ENCODE measurements at regions not wholly inside any gene's neighbourhood (a gene's known extent, or its start where the extent isn't known, plus 50 kb on each side); places are given as distances from the start of the nearest gene placed in this dataset.
"Not testable (repeated sequence)": the region's sequence is repeated elsewhere in the genome, so short reads cannot be mapped to it uniquely, and the experiment has no call there.

GRCh38 chr2:105478670-105479069, 79.8 kb upstream of the FHL2 start:
- no peak for TF ChIP-seq CTCF (conservative IDR thresholded peaks at IDR 0.05)
- WGBS, 2 experiments (ENCODE audit: insufficient coverage in 1 of 2, insufficient read length in 1 of 2): 80 to 91% methylated on average over 1 to 2 of the region's 2 CpGs
- H3K27ac ChIP-seq (ENCODE audit: low read depth, low read length): no peak overlapping the region

GRCh38 chr2:105477050-105477620, 78.3 kb upstream of the FHL2 start:
- H3K36me3 Mint-ChIP-seq (ENCODE audit: low read depth); H3K9ac ChIP-seq (ENCODE audit: extremely low read depth, low read length, poor library complexity, severe bottlenecking); H3K27ac Mint-ChIP-seq; H3K36me3 ChIP-seq (ENCODE audit: control insufficient read depth, insufficient read depth, low read length); H3K4me1 ChIP-seq (ENCODE audit: control insufficient read depth, insufficient read depth, low read length); H3K9me3 ChIP-seq (ENCODE audit: control insufficient read depth, low read length); H3K4me3 ChIP-seq (ENCODE audit: low read length); DNase-seq; H3K4me1 Mint-ChIP-seq; H3K27ac ChIP-seq (ENCODE audit: low read depth, low read length); H3K27me3 Mint-ChIP-seq (ENCODE audit: insufficient read depth); H3K27me3 ChIP-seq (ENCODE audit: control insufficient read depth, insufficient read depth, low read length, poor library complexity, severe bottlenecking); H3K4me3 Mint-ChIP-seq; H3K9me3 Mint-ChIP-seq: not testable (repeated sequence)
- WGBS, 2 experiments (ENCODE audit: insufficient coverage in 1 of 2, insufficient read length in 1 of 2): 94 to 96% methylated on average over 7 to 10 of the region's 10 CpGs

More at GRCh38 chr2:105478670-105479069, 79.8 kb upstream of the FHL2 start:
- no peak overlapping the region for H3K4me3 Mint-ChIP-seq
- no peak overlapping the region for H3K27ac Mint-ChIP-seq
- no peaks in the 10 kb centered on the region for H3K27me3 ChIP-seq (ENCODE audit: control insufficient read depth, insufficient read depth, low read length, poor library complexity, severe bottlenecking)
- H3K4me1 Mint-ChIP-seq: no peaks in the 10 kb centered on the region
- H3K36me3 Mint-ChIP-seq (ENCODE audit: low read depth): no peaks in the 10 kb centered on the region
- H3K9me3 Mint-ChIP-seq: no peaks in the 10 kb centered on the region
- H3K36me3 ChIP-seq (ENCODE audit: control insufficient read depth, insufficient read depth, low read length): no peaks in the 10 kb centered on the region
- no peaks in the 10 kb centered on the region for H3K9me3 ChIP-seq (ENCODE audit: control insufficient read depth, low read length)
- H3K4me1 ChIP-seq (ENCODE audit: control insufficient read depth, insufficient read depth, low read length): no peaks in the 10 kb centered on the region
- H3K27me3 Mint-ChIP-seq (ENCODE audit: insufficient read depth): no peaks in the 10 kb centered on the region
- no peak overlapping the region for H3K9ac ChIP-seq (ENCODE audit: extremely low read depth, low read length, poor library complexity, severe bottlenecking)
- DNase-seq: no peak
- no peak overlapping the region for H3K4me3 ChIP-seq (ENCODE audit: low read length)

GRCh38 chr2:105473011-105473410, 74.2 kb upstream of the FHL2 start:
- no peaks in the 10 kb centered on the region for H3K27me3 ChIP-seq (ENCODE audit: control insufficient read depth, insufficient read depth, low read length, poor library complexity, severe bottlenecking)
- H3K36me3 ChIP-seq (ENCODE audit: control insufficient read depth, insufficient read depth, low read length): no peaks in the 10 kb centered on the region
- no peak overlapping the region for H3K4me3 ChIP-seq (ENCODE audit: low read length)
- H3K27ac ChIP-seq (ENCODE audit: low read depth, low read length): no peak overlapping the region
- Mint-ChIP-seq H3K4me1 (peaks cover 4% of the 10 kb centered on the region), H3K4me3 (no peak overlapping the region), H3K27ac (no peak overlapping the region), H3K36me3 (ENCODE audit: low read depth) (no peaks in the 10 kb centered on the region), H3K9me3 (no peaks in the 10 kb centered on the region), H3K27me3 (ENCODE audit: insufficient read depth) (no peaks in the 10 kb centered on the region)
- DNase-seq: no peak
- no peak overlapping the region for H3K9ac ChIP-seq (ENCODE audit: extremely low read depth, low read length, poor library complexity, severe bottlenecking)
- WGBS, 2 experiments (ENCODE audit: insufficient coverage in 1 of 2, insufficient read length in 1 of 2): 89 to 94% methylated on average over 4 to 5 of the region's 5 CpGs
- H3K4me1 ChIP-seq (ENCODE audit: control insufficient read depth, insufficient read depth, low read length): no peaks in the 10 kb centered on the region
- no peaks in the 10 kb centered on the region for H3K9me3 ChIP-seq (ENCODE audit: control insufficient read depth, low read length)
- TF ChIP-seq CTCF (conservative IDR thresholded peaks at IDR 0.05): no peak

GRCh38 chr2:105470979-105471378, 72.1 kb upstream of the FHL2 start:
- no peaks in the 10 kb centered on the region for H3K4me1 ChIP-seq (ENCODE audit: control insufficient read depth, insufficient read depth, low read length)
- H3K9ac ChIP-seq (ENCODE audit: extremely low read depth, low read length, poor library complexity, severe bottlenecking): no peak overlapping the region
- Mint-ChIP-seq H3K9me3 (no peaks in the 10 kb centered on the region), H3K36me3 (ENCODE audit: low read depth) (no peaks in the 10 kb centered on the region), H3K27me3 (ENCODE audit: insufficient read depth) (no peaks in the 10 kb centered on the region), H3K4me3 (no peak overlapping the region), H3K4me1 (peaks cover 4% of the 10 kb centered on the region), H3K27ac (no peak overlapping the region)
- WGBS, 2 experiments (ENCODE audit: insufficient coverage in 1 of 2, insufficient read length in 1 of 2): 78 to 79% methylated on average over 5 of the region's 5 CpGs
- DNase-seq: no peak
- no peak for TF ChIP-seq CTCF (conservative IDR thresholded peaks at IDR 0.05)
- no peaks in the 10 kb centered on the region for H3K9me3 ChIP-seq (ENCODE audit: control insufficient read depth, low read length)
- H3K36me3 ChIP-seq (ENCODE audit: control insufficient read depth, insufficient read depth, low read length): no peaks in the 10 kb centered on the region
- no peaks in the 10 kb centered on the region for H3K27me3 ChIP-seq (ENCODE audit: control insufficient read depth, insufficient read depth, low read length, poor library complexity, severe bottlenecking)
- H3K4me3 ChIP-seq (ENCODE audit: low read length): no peak overlapping the region
- H3K27ac ChIP-seq (ENCODE audit: low read depth, low read length): no peak overlapping the region

Data from endodermal cell (in vitro differentiated cells).